ENCODE measurements at regions not wholly inside any gene's neighbourhood (a gene's known extent, or its start where the extent isn't known, plus 50 kb on each side); places are given as distances from the start of the nearest gene placed in this dataset.

GRCh38 chr3:182583545-182583944, 209.8 kb upstream of the ATP11B start:
- TF ChIP-seq EZH2 (IDR thresholded peaks at IDR 0.05; ENCODE audit: borderline replicate concordance, insufficient read depth, low read depth, low read length, poor library complexity, severe bottlenecking) (no peak), CTCF (IDR thresholded peaks at IDR 0.05) (no peak)
